ENCODE measurements at regions not wholly inside any gene's neighbourhood (a gene's known extent, or its start where the extent isn't known, plus 50 kb on each side); places are given as distances from the start of the nearest gene placed in this dataset.
A peak's percentile ranks its signal among the peaks of the same experiment; 100 is the strongest.

GRCh38 chr12:91968076-91968776, 177.4 kb downstream of the BTG1 start:
- no peak for DNase-seq (ENCODE audit: low read depth)

GRCh38 chr12:91967590-91967989, 178.1 kb downstream of the BTG1 start:
- no peak for DNase-seq (ENCODE audit: low read depth)

GRCh38 chr12:91965781-91966180, 179.9 kb downstream of the BTG1 start:
- DNase-seq (ENCODE audit: low read depth) = no peak

GRCh38 chr12:91964501-91964900, 181.1 kb downstream of the BTG1 start:
- no peak for DNase-seq (ENCODE audit: low read depth)

GRCh38 chr12:91959220-91959619, 186.4 kb downstream of the BTG1 start:
- no peak for DNase-seq (ENCODE audit: low read depth)

GRCh38 chr12:91958816-91959215, 186.8 kb downstream of the BTG1 start:
- DNase-seq (ENCODE audit: low read depth) = peak; percentile 58

GRCh38 chr12:91954747-91955146, 190.9 kb downstream of the BTG1 start:
- no peak for DNase-seq (ENCODE audit: low read depth)

GRCh38 chr12:91954326-91954725, 191.3 kb downstream of the BTG1 start:
- DNase-seq (ENCODE audit: low read depth) = no peak

- no peak for DNase-seq (ENCODE audit: low read depth)
Measured at GRCh38 chr12:91952916-91953315, 192.7 kb downstream of the BTG1 start.

- no peak for DNase-seq (ENCODE audit: low read depth)
Measured at GRCh38 chr12:91951571-91951970, 194.1 kb downstream of the BTG1 start.

- DNase-seq (ENCODE audit: low read depth) = no peak
Measured at GRCh38 chr12:91948504-91948903, 197.1 kb downstream of the BTG1 start.

- no peak for DNase-seq (ENCODE audit: low read depth)
Measured at GRCh38 chr12:91947459-91947858, 198.2 kb downstream of the BTG1 start.

GRCh38 chr12:91944637-91945036, 201.0 kb downstream of the BTG1 start:
- DNase-seq (ENCODE audit: low read depth) = no peak

GRCh38 chr12:91940826-91941570, 204.6 kb downstream of the BTG1 start:
- no peak for DNase-seq (ENCODE audit: low read depth)

- DNase-seq (ENCODE audit: low read depth) = no peak
Measured at GRCh38 chr12:91940322-91940721, 205.3 kb downstream of the BTG1 start.

- no peak for DNase-seq (ENCODE audit: low read depth)
Measured at GRCh38 chr12:91937706-91938105, 207.9 kb downstream of the BTG1 start.

GRCh38 chr12:91937009-91937408, 208.6 kb downstream of the BTG1 start:
- no peak for DNase-seq (ENCODE audit: low read depth)

GRCh38 chr12:91935296-91935695, 210.3 kb downstream of the BTG1 start:
- DNase-seq (ENCODE audit: low read depth) = no peak

- no peak for DNase-seq (ENCODE audit: low read depth)
Measured at GRCh38 chr12:91931111-91931510, 214.5 kb downstream of the BTG1 start.

- DNase-seq (ENCODE audit: low read depth) = no peak
Measured at GRCh38 chr12:91928501-91928900, 217.1 kb downstream of the BTG1 start.

- DNase-seq (ENCODE audit: low read depth) = peak; percentile 54
Measured at GRCh38 chr12:91926848-91927247, 218.8 kb downstream of the BTG1 start.

- no peak for DNase-seq (ENCODE audit: low read depth)
Measured at GRCh38 chr12:91924827-91925226, 220.8 kb downstream of the BTG1 start.

GRCh38 chr12:91923864-91924263, 221.8 kb downstream of the BTG1 start:
- no peak for DNase-seq (ENCODE audit: low read depth)

- no peak for DNase-seq (ENCODE audit: low read depth)
Measured at GRCh38 chr12:91922674-91923073, 223.0 kb downstream of the BTG1 start.

Data from GM04503 (cell line).